PC-3 (cell line): ENCODE measurements at regions not wholly inside any gene's neighbourhood (a gene's known extent, or its start where the extent isn't known, plus 50 kb on each side); places are given as distances from the start of the nearest gene placed in this dataset.
"Not testable (repeated sequence)": the region's sequence is repeated elsewhere in the genome, so short reads cannot be mapped to it uniquely, and the experiment has no call there.

Source experiments
- ATAC-seq: fragments of 200-7000 bp; cut with Tn5 transposase; 2 replicates; pipeline ENCODE4 v1.9.1; 2020; ENCODE audit warnings: mild to moderate bottlenecking, moderate library complexity
- BruUV-seq: library from RNA; stranded (reverse); fragments of 400-500 nt; replicated peaks from 2 replicates; lab custom pipeline; 2021; lab: Mats Ljungman, UMichigan
- CTCF ChIA-PET: fragments of 300-600 bp; sonication (Branson Sonifier 250); formaldehyde crosslinking; loops from one replicate; lab custom pipeline; 2022; ENCODE audit warnings: antibody characterized with exemption; lab: Charles Lee
- POLR2A ChIA-PET: fragments of 300-600 bp; sonication (Branson Sonifier 250); formaldehyde crosslinking; loops from one replicate; lab custom pipeline; 2022; ENCODE audit warnings: antibody characterized with exemption; ENCODE audit not compliant: unreplicated experiment; lab: Charles Lee
- DNase-seq: peaks from one replicate; pipeline ENCODE4 v3.0.0-alpha.2; 2015
- H2AFZ ChIP-seq: fragments of 300-600 bp; sonication (generic); 2 replicates; pipeline ENCODE4 v1.6.0; 2016; ENCODE audit warnings: antibody characterized with exemption, low read length
- H3F3A ChIP-seq: fragments of 300-600 bp; sonication (generic); one replicate; pipeline ENCODE4 v1.6.0; 2017; ENCODE audit warnings: antibody characterized with exemption, low read length, control low read depth, mild to moderate bottlenecking; ENCODE audit not compliant: unreplicated experiment
- H3K27ac ChIP-seq: fragments of 300-600 bp; sonication (generic); 2 replicates; pipeline ENCODE4 v1.5.1; 2016; ENCODE audit warnings: mild to moderate bottlenecking, low read length
- H3K27me3 ChIP-seq: fragments of 300-600 bp; sonication (generic); 2 replicates; pipeline ENCODE4 v1.6.1; 2016; ENCODE audit warnings: low read length, mixed read lengths
- H3K36me3 ChIP-seq: fragments of 300-600 bp; sonication (generic); 2 replicates; pipeline ENCODE4 v1.6.1; 2016; ENCODE audit warnings: low read depth, mixed run types, low read length, mixed read lengths
- H3K4me1 ChIP-seq: fragments of 300-600 bp; sonication (generic); 2 replicates; pipeline ENCODE4 v1.5.1; 2016; ENCODE audit warnings: low read length; ENCODE audit not compliant: insufficient read depth
- H3K4me2 ChIP-seq: fragments of 300-600 bp; sonication (generic); 2 replicates; pipeline ENCODE4 v1.6.0; 2016; ENCODE audit warnings: low read length
- H3K4me3 ChIP-seq: fragments of 300-600 bp; sonication (generic); 2 replicates; pipeline ENCODE4 v1.5.1; 2016; ENCODE audit warnings: mild to moderate bottlenecking, low read length, mixed read lengths
- H3K79me2 ChIP-seq: fragments of 300-600 bp; sonication (generic); 2 replicates; pipeline ENCODE4 v1.6.1; 2017; ENCODE audit warnings: low read length, mixed read lengths
- H3K9ac ChIP-seq: fragments of 300-600 bp; sonication (generic); 2 replicates; pipeline ENCODE4 v1.6.0; 2016; ENCODE audit warnings: mild to moderate bottlenecking, low read length
- H3K9me2 ChIP-seq: fragments of 300-600 bp; sonication (generic); replicated peaks from 2 replicates; pipeline ENCODE4 v1.6.1; 2016; ENCODE audit warnings: mixed run types, low read length, mixed read lengths
- H3K9me3 ChIP-seq: fragments of 300-600 bp; sonication (generic); 2 replicates; pipeline ENCODE4 v1.6.1; 2016; ENCODE audit warnings: low read length, mixed read lengths
- H4K20me1 ChIP-seq: fragments of 300-600 bp; sonication (generic); 2 replicates; pipeline ENCODE4 v1.6.1; 2016; ENCODE audit warnings: low read length, mixed read lengths
- EZH2 ChIP-seq: fragments of 300-600 bp; sonication (generic); IDR thresholded peaks from one replicate; pipeline ENCODE4 v1.6.1; 2017; ENCODE audit warnings: antibody characterized with exemption, mild to moderate bottlenecking, low read length; ENCODE audit not compliant: unreplicated experiment
- EZH2phosphoT487 ChIP-seq: fragments of 300-600 bp; sonication (generic); IDR thresholded peaks from 2 replicates; pipeline ENCODE4 v1.6.1; 2018; ENCODE audit warnings: mild to moderate bottlenecking, antibody characterized with exemption, low read length, borderline replicate concordance
- intact Hi-C: fragments of 100-400 bp; cut with micrococcal nuclease; formaldehyde crosslinking; loops from 2 replicates; pipeline ENCODE4 v1.9.0; 2023
- TF ChIP-seq, protein P1 (sequence below): fragments of 300-600 bp; sonication (generic); conservative IDR thresholded peaks from 2 replicates; pipeline ENCODE4 v1.5.1; 2017; ENCODE audit warnings: antibody characterized with exemption, low read depth, mild to moderate bottlenecking, low read length

DNA sequence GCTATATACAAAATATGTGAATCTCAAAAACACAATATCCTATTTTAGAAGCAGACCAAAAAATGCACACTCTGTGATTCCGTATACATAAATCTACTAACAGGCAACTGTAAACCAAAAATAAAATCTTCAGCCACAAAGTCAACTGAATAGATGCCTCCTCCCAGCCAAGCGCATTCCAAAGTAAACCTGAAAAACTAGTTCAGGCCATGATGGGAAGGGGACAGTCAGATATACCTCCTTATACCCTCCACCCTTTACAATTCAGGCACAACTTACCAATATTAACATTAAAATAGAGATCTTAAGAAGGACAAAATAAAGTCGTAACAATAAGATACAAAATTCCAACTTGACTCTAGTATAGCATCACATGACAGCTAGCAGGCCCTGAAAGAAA, 1604.5 kb upstream of the NUDT12 start:
- TF ChIP-seq, protein P1, sequence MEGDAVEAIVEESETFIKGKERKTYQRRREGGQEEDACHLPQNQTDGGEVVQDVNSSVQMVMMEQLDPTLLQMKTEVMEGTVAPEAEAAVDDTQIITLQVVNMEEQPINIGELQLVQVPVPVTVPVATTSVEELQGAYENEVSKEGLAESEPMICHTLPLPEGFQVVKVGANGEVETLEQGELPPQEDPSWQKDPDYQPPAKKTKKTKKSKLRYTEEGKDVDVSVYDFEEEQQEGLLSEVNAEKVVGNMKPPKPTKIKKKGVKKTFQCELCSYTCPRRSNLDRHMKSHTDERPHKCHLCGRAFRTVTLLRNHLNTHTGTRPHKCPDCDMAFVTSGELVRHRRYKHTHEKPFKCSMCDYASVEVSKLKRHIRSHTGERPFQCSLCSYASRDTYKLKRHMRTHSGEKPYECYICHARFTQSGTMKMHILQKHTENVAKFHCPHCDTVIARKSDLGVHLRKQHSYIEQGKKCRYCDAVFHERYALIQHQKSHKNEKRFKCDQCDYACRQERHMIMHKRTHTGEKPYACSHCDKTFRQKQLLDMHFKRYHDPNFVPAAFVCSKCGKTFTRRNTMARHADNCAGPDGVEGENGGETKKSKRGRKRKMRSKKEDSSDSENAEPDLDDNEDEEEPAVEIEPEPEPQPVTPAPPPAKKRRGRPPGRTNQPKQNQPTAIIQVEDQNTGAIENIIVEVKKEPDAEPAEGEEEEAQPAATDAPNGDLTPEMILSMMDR = no peak
- TF ChIP-seq EZH2 = no peak
- TF ChIP-seq EZH2phosphoT487 = no peak
- ATAC-seq (no peak), DNase-seq (peak; percentile 68)
- Histone ChIP-seq H3K27ac (no peak overlapping the region), H3K9me2 (no peaks in the 10 kb centered on the region), H3F3A (no peaks in the 10 kb centered on the region), H3K36me3 (no peaks in the 10 kb centered on the region), H3K4me3 (no peak overlapping the region), H4K20me1 (no peaks in the 10 kb centered on the region), H3K9me3 (no peaks in the 10 kb centered on the region), H3K4me2 (peak overlapping the region; percentile 2; the same call in 1 of the 2 replicates), H3K9ac (no peak overlapping the region), H3K4me1 (peaks cover 30% of the 10 kb centered on the region), H2AFZ (no peak overlapping the region), H3K79me2 (no peaks in the 10 kb centered on the region), H3K27me3 (no peaks in the 10 kb centered on the region)
- intact Hi-C loops = no loop called here
- ChIA-PET POLR2A (no interaction called here), CTCF (no interaction called here)
- BruUV-seq = no TSS peak

DNA sequence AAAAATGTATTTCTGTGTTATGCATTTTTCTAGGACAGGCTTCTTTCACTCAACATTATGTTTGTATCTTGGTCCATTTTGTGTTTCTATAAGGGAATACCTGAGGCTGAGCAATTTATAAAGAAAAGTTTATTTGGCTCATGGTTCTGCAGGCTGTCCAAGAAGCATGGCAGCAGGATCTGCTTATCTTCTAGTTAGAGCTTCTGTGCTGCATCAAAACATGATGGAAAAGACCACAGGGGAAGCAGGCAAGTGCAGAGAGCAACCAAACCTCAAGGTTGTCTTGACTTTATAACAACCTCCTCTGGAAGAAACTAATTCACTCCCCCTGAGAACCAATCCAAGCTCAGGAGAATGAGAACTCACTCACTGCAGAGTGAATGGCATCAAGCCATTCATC, 1601.0 kb upstream of the NUDT12 start:
- ChIA-PET CTCF (no interaction called here), POLR2A (no interaction called here)
- H3K9ac ChIP-seq = no peak overlapping the region
- ATAC-seq = no peak
- TF ChIP-seq, protein P1 = no peak
- TF ChIP-seq EZH2 (no peak), EZH2phosphoT487 (no peak)
- H3K36me3 ChIP-seq = no peaks in the 10 kb centered on the region
- no peaks in the 10 kb centered on the region for H3K9me3 ChIP-seq
- H3F3A ChIP-seq = no peaks in the 10 kb centered on the region
- no peak overlapping the region for H2AFZ ChIP-seq
- no peaks in the 10 kb centered on the region for H3K79me2 ChIP-seq
- no peak for DNase-seq
- H4K20me1 ChIP-seq = no peaks in the 10 kb centered on the region
- H3K4me1 ChIP-seq = peaks cover 22% of the 10 kb centered on the region
- no peak overlapping the region for H3K4me3 ChIP-seq
- H3K27me3 ChIP-seq = no peaks in the 10 kb centered on the region
- H3K9me2 ChIP-seq = no peaks in the 10 kb centered on the region
- intact Hi-C loops = no loop called here
- no peak overlapping the region for H3K27ac ChIP-seq
- H3K4me2 ChIP-seq = no peak overlapping the region
- no TSS peak for BruUV-seq

DNA sequence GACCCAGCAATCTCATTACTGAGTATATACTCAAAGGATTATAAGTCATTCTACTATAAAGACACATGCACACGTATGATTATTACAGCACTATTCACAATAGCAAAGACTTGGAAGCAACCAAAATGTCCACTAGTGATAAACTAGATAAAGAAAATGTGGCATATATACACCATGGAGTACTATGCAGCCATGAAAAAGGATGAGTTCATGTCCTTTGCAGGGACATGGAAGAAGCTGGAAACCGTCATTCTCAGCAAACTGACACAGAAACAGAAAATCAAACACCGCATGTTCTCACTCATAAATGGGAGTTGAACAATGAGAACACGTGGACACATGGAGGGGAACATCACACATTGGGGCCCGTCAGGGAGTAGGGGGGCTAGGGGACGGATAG, 1600.0 kb upstream of the NUDT12 start:
- H3K4me3 ChIP-seq, DNase-seq, H3K27me3 ChIP-seq, H3K4me2 ChIP-seq, H2AFZ ChIP-seq, H3K27ac ChIP-seq, H3K36me3 ChIP-seq, H3F3A ChIP-seq, ATAC-seq, H3K9me3 ChIP-seq, CTCF ChIA-PET, H3K9ac ChIP-seq, H3K9me2 ChIP-seq, H4K20me1 ChIP-seq, POLR2A ChIA-PET, BruUV-seq, intact Hi-C loops, H3K79me2 ChIP-seq: not testable (repeated sequence)
- H3K4me1 ChIP-seq = peaks cover 14% of the 10 kb centered on the region
